GM12892 (cell line): ENCODE measurements at regions not wholly inside any gene's neighbourhood (a gene's known extent, or its start where the extent isn't known, plus 50 kb on each side); places are given as distances from the start of the nearest gene placed in this dataset.

Source experiments
- DNase-seq: peaks from one replicate; pipeline ENCODE4 v3.0.0; 2011; ENCODE audit not compliant: insufficient read length
- FAIRE-seq: peaks from 2 replicates; lab custom pipeline; 2011; peaks lifted over from hg19 to GRCh38; lab: Jason Lieb, UNC
- POLR2A ChIP-seq: IDR thresholded peaks from 2 replicates; pipeline ENCODE4 v1.6.1; 2011; ENCODE audit warnings: low read depth, low read length, control low read depth
- POLR2AphosphoS5 ChIP-seq: IDR thresholded peaks from 2 replicates; pipeline ENCODE4 v1.6.1; 2011; ENCODE audit warnings: low read depth, low read length, control low read depth
- TAF1 ChIP-seq: IDR thresholded peaks from 2 replicates; pipeline ENCODE4 v1.6.1; 2011; ENCODE audit warnings: low read depth, mild to moderate bottlenecking, control low read depth, low read length, borderline replicate concordance

DNA sequence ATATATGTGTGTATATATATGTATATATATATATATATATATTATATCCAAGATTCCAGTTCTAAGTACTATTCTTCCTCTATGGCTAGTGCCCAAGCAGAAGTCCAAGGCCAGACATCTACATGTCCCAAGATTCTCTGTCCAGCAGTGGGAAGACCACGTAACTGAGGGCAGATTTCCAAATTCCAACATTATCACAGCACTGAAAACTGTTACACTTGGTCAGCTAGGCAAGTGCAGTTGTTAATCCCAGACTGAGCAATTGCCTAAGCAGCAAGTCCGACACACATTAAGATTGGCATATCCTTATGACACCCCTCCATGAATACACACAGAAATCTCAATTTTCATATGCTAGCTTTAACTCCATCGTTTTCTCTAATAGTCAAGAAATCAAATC is 1148.5 kb downstream of the IGSF11 start:
- DNase-seq (no peak), FAIRE-seq (no peak)
- TF ChIP-seq POLR2AphosphoS5 (no peak), TAF1 (no peak), POLR2A (no peak)

DNA sequence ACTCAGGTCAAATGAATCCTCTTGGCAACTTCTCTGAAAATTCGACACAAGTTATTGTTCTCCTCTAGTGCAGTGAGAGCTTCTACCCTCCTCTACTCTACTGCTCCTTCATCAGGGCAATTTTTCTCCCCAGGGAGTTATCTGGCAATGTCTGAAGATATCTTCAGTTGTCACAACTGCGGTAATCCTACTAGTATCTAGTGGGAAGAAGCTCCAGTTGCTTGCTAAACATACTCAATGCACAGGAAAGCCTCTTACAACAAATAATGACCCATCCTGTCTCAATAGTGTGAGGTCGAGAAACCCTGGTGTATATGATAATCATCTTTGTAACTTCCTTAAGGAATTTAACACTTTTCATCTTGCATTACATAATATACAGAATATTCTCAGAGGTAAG is 1147.6 kb downstream of the IGSF11 start:
- TF ChIP-seq TAF1 (no peak), POLR2AphosphoS5 (no peak), POLR2A (no peak)
- no peak for DNase-seq
- FAIRE-seq: no peak

DNA sequence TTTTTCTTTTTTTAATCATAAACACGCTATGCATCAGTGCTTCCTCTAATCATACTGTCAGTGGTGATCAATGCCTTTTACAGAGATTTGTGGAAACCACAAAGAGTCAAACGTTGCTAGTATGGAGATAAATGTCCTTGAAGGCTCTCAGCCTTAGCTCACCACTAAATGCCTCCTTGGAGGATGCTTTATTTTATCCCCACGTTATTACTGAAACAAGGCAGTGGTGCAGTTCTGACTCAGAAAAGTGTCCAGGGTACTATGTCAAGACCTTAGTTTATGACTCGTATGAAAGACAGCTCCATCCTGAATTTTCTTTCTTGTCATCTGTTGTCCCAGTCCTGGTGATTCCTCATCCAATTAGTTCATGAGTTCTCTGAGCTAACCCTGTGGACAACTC is 1146.7 kb downstream of the IGSF11 start:
- DNase-seq (no peak), FAIRE-seq (peak; percentile 17)
- TF ChIP-seq POLR2AphosphoS5 (no peak), TAF1 (no peak), POLR2A (no peak)

DNA sequence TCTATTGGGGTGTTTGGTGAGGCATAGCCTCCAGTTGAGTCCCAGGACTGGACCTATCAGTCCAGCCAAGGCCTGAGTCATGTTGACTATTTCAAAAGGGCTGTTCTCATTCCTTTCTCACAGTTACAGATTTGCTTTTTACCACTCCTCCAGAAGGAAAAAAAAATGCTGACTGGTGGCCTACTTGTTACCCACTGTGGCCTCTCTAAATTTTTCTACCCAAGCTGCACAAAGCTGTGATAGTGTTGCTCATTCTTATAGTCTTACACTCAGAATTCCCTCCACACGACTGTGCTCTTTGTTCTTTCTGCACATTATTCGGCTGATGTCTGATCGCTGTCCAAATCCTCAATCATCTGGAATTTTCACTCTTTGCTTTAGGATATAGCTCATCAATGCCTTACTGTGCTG is 1142.2 kb downstream of the IGSF11 start:
- TF ChIP-seq POLR2A: no peak
- no peak for TF ChIP-seq TAF1
- no peak for TF ChIP-seq POLR2AphosphoS5
- no peak for FAIRE-seq
- no peak for DNase-seq

DNA sequence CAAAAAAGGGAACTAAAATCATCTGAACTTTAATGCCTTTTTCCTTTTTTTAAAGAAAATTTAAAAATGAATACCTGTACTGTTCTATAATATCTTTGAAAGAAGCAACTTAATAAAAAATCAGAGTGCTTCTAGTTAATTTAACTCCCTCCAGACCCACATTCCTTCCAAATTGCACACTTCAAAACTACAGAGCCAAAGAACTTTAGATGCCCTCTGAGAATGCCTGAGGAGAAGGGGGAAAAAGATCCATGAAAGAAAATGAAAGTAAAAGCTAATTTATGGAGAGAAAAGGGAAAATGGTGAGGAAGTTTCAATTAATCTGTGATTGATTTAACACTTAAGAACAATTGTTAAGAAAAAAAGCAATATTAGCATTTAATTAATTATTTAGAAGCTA is 1141.6 kb downstream of the IGSF11 start:
- FAIRE-seq (no peak), DNase-seq (no peak)
- no peak for TF ChIP-seq POLR2AphosphoS5
- TF ChIP-seq TAF1: no peak
- TF ChIP-seq POLR2A: no peak

DNA sequence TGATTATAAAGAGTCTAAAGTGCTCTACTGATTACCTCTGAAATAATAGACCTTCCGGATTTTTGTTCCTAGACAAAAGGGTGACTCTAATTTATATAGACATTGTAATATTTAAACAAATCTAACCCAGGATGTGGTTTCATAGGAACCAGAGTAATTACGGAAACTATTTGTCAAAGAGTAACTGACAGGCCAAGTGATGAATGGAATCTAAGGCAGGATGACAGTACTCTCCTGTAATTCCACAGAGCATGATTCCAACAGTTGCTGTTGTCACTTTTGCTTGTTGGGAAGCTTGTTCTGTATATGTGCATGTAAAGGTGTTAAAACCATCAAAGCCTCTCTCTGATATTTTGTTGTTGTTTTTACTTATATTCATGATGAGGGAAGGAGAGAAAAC is 1141.0 kb downstream of the IGSF11 start:
- DNase-seq (no peak), FAIRE-seq (no peak)
- no peak for TF ChIP-seq POLR2A
- TF ChIP-seq POLR2AphosphoS5: no peak
- no peak for TF ChIP-seq TAF1

DNA sequence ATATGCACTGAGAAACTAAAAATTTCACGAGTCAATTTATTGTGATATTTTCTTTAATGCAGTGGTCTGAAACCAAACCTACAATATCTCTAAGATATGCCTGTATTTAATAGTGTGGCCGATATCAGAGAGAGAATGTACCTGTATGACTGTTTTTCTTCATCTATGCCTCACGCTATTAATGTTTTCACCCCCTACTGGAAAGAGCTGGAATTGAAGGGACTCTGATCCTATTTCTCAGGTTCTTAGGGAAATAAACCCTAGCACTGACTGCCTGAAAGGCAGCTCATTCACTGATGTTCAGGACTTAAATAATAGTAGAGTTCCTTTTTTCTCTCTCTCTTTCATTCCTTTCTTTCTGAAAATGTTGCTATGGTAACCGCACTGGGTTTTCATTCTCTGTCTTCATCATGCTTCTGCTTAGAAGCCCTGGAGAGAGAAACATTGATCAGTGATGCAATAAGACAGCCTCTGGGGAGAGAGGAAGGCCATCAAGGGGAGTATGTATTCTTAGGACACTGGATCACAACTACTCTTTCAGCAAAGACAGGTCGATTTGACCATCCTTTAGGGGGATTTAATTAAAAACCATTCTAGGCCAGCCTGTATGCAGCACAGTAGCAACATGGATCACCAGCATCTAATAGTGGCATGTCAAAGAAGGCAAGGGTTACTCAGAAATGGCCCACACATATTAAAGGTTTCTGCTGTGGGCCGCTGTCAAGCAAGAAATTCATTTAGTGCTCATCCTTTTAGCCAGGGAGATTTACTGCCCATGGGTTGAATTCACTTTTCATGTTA is 1135.7 kb downstream of the IGSF11 start:
- FAIRE-seq: no peak
- TF ChIP-seq POLR2AphosphoS5 (no peak), TAF1 (no peak), POLR2A (no peak)

DNA sequence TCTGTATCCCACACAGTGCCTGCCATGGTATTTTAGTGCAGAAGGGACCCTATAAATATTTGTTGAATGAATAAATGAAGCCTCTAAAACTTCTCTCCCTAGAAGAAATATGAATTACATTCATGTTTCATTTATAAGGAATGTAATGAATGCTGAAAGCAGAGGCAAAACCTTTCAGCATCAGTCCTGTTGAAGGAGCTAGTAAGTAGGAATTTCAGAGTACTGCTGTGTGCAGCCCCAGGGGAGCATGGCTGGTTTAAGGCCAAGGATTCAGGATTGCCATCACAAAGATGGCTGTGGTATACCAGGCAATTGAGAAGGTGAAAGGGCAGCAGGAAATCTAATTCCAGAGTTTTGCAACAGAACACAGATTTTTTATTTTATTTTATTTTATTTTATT is 1131.4 kb downstream of the IGSF11 start:
- TF ChIP-seq TAF1 (no peak), POLR2A (no peak), POLR2AphosphoS5 (no peak)
- FAIRE-seq (no peak), DNase-seq (no peak)

More for the DNA sequence above, 1135.7 kb downstream of the IGSF11 start:
- no peak for DNase-seq

DNA sequence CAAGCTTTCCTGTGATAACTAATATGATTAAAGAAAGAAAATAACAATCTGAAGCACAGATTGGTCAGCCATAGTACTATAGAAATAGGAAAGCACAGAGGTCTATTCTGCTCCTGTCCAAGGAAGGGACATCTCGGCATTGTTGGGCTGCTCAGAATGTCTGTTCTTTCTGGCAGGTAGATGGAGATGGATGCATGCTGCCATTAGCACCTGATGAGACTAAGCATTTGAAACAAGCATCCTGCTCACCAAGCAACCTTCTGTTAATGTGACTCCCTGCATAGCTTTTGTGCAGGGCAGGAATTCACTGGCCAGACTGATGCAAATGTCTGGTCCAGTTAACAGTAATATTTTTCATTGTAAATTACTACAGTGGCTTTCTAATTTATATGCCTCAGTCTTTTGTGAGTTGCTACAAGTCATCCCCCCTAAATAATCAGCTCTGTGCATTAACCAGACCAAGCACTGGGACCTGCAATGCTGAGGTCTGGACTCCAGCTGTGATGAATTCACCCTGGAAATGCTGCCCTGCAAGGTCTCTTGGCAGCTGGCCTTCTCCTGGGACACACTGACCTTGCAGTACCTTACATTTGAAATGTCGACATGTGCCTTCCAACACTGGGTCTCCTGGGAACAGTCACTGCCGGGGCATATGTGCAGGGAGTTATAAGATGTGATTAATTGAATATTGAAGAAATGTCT is 1123.7 kb downstream of the IGSF11 start:
- DNase-seq (no peak), FAIRE-seq (no peak)
- TF ChIP-seq TAF1: no peak

DNA sequence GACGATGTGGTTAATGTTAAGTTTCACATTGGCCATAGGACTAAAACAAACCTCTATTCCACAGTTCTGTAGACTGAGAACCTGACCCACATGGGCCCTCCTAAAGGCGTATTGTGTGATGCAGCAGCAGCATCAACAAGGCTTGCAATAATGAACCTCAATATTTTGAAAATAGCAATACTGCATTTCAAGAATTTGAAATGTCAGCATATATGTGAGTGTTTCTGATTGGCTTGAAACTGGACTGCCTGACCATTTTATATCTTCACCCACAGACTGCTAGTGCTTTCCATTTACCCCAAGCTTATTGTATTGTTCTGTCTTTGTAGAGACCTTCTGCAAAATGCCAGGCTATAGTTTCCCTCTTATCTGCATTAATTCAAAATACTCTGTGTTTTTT is 1122.3 kb downstream of the IGSF11 start:
- no peak for TF ChIP-seq POLR2AphosphoS5
- no peak for TF ChIP-seq TAF1
- TF ChIP-seq POLR2A: no peak
- FAIRE-seq (no peak), DNase-seq (no peak)

DNA sequence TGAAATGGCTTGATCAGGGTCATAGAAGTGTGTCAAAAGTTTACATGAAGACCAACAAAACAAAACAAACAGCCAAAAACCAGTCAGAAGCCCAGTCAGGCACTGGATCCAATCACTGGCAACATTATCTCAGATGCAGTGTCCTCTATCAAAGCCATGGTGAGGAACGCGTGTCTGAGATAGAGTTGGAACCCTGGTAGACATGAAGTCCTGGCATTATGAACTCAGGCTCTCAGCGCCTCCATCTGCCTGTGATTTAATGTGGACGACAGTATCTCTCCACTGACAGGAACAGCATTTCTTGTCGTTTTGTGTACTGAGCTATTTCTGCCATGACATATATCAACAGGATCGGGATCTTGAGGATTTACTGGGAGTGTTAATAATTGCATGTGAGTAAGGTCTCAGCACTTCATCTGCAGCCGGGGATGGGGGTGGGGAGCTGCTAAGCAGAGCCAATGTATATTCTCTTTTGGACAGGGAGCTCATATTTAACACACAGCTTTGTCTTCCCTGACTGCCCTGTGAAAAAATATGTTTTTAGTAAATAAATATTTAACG is 1120.0 kb downstream of the IGSF11 start:
- no peak for FAIRE-seq
- no peak for DNase-seq
- TF ChIP-seq TAF1 (no peak), POLR2AphosphoS5 (no peak), POLR2A (no peak)

DNA sequence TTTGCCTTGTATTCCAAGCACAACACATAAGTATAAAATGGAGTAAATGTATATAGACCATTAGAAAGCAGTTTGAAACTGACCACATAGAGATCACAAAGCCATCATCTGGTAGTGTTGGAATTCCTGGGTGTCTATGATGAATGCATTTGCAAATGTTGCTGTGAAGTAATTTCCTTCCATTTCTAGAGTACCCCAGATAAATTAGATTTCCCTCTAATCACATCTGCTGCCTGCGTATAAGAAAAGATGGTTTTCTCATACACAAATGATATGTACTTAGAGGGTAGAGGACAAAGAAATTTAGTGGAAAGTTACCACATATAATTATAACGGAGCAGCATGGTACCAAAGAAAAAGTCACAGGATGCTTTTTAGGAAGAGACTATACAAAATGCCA is 1117.8 kb downstream of the IGSF11 start:
- FAIRE-seq (no peak), DNase-seq (no peak)
- TF ChIP-seq POLR2A: no peak
- TF ChIP-seq TAF1: no peak
- no peak for TF ChIP-seq POLR2AphosphoS5

DNA sequence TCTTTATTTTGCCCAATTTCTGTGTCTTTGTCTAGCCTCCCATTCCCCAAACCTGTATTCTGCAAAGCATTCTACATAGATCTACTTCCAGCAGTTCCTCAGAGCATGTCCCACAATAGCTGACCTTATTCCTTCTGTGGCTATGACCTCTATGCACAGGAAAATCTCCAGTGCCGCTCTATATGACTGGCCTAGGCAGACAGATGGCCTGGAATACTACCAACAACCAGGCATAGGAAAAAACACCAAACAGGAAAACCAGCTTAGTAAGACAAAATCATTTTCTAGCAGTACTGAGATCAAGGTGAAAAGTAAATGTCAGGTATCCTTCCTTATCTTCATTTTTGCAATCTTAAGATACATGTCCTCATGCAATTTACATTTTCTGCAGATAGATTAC is 1115.0 kb downstream of the IGSF11 start:
- FAIRE-seq (no peak), DNase-seq (no peak)
- no peak for TF ChIP-seq POLR2A
